Right atrium auricular region (tissue), 2 donors: ENCODE measurements at regions not wholly inside any gene's neighbourhood (a gene's known extent, or its start where the extent isn't known, plus 50 kb on each side); places are given as distances from the start of the nearest gene placed in this dataset.

Experiments
- DNase-seq: peaks from one replicate; pipeline ENCODE4 v3.0.0-alpha.2; 2019; ENCODE audit warnings: low spot score
- H3K27ac ChIP-seq, 2 donors: fragments of 200-600 bp; sonication (generic); 1 replicate in 1 of 2; 2 replicates in 1 of 2; pipeline ENCODE4 v1.5.1; 2016 to 2019
- H3K27me3 ChIP-seq, 2 donors: fragments of 200-600 bp; sonication (generic); one replicate each; pipeline versions ENCODE4 v1.5.1 to v1.6.0; 2017 to 2019
- H3K36me3 ChIP-seq: fragments of 200-600 bp; sonication (generic); one replicate; pipeline ENCODE4 v1.5.1; 2016
- H3K4me1 ChIP-seq, 2 donors: fragments of 200-600 bp; sonication (generic); one replicate each; pipeline versions ENCODE4 v1.5.1 to v1.6.0; 2017 to 2019
- H3K4me3 ChIP-seq, 2 donors: fragments of 200-600 bp; sonication (generic); 1 replicate in 1 of 2; 2 replicates in 1 of 2; pipeline ENCODE4 v1.5.1; 2017 to 2019; ENCODE audit warnings: mild to moderate bottlenecking in 1 of 2, moderate library complexity in 1 of 2
- H3K9me3 ChIP-seq, 2 donors: fragments of 200-600 bp; sonication (generic); one replicate each; pipeline ENCODE4 v1.5.1; 2019
- TF ChIP-seq, protein P1 (sequence below), 2 donors: fragments of 200-600 bp; sonication (generic); IDR thresholded peaks; one replicate each; pipeline ENCODE4 v1.5.1; 2019; ENCODE audit warnings: antibody characterized with exemption in 2 of 2

DNA sequence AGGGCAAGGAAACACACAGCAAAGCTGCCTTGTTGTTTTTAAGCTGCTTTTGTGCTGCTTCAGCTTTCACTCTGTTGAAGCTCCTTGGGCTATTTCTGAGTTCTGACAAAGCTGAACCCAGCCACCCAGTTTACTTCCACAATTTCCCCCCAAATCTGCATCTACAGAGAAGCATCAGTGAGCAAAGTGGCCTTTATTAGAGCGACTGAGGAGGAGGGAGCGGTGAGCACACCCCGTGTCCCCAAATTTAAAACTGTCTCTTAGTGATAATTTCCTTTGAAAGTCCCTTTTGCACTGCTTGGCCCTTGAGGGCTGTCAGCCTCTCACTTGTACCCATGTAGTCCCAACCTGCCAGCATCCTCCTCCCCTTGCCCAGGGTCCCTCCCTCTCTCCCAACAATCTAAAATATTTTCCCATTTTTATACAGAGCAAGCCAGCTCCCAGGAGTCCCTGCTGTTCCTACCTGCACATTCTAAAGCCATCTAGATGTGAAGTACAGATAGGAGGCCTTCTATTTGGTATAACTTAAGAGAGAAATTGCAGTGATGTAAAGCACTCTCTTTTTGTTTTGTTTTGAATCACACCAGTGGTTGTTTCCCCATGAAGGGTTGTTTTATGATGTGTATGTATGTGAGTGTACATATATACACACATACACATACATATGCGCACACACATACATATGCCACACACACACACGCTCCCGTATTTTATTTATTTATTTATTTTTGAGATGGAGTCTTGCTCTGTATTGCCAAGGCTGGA, 313.5 kb downstream of the TLE4 start:
- TF ChIP-seq, protein P1, sequence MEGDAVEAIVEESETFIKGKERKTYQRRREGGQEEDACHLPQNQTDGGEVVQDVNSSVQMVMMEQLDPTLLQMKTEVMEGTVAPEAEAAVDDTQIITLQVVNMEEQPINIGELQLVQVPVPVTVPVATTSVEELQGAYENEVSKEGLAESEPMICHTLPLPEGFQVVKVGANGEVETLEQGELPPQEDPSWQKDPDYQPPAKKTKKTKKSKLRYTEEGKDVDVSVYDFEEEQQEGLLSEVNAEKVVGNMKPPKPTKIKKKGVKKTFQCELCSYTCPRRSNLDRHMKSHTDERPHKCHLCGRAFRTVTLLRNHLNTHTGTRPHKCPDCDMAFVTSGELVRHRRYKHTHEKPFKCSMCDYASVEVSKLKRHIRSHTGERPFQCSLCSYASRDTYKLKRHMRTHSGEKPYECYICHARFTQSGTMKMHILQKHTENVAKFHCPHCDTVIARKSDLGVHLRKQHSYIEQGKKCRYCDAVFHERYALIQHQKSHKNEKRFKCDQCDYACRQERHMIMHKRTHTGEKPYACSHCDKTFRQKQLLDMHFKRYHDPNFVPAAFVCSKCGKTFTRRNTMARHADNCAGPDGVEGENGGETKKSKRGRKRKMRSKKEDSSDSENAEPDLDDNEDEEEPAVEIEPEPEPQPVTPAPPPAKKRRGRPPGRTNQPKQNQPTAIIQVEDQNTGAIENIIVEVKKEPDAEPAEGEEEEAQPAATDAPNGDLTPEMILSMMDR (IDR thresholded peaks at IDR 0.05): no peak
- no peaks in the 10 kb centered on the region for H3K9me3 ChIP-seq
- H3K36me3 ChIP-seq: no peaks in the 10 kb centered on the region
- no peaks in the 10 kb centered on the region for H3K27me3 ChIP-seq
- no peak overlapping the region for H3K4me3 ChIP-seq
- H3K27ac ChIP-seq: no peak overlapping the region
- no peak for DNase-seq
- H3K4me1 ChIP-seq: no peaks in the 10 kb centered on the region

DNA sequence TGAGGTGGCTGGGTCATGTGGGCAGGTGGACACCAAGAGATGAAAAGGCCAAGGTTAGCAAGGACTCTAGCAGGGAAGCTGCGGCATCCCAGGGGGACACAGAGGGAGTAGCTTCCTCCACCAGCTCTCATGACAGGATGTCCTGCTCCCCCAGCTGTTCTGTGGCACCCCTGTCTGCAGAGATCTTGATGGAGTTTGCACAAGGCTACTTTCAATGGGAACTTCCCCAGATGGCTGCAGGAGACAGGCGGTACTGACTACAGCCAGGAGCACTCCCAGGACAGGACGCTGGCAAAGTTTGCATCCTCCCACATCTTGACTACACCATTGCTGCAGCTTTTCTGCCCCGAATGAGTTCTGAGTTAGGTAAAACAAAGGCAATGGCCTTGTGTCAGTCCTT, 312.8 kb downstream of the TLE4 start:
- no peaks in the 10 kb centered on the region for H3K9me3 ChIP-seq
- H3K4me1 ChIP-seq: no peaks in the 10 kb centered on the region
- H3K27me3 ChIP-seq: no peaks in the 10 kb centered on the region
- no peaks in the 10 kb centered on the region for H3K36me3 ChIP-seq
- no peak overlapping the region for H3K27ac ChIP-seq
- TF ChIP-seq, protein P1 (IDR thresholded peaks at IDR 0.05): no peak
- H3K4me3 ChIP-seq: no peak overlapping the region
- DNase-seq: no peak

DNA sequence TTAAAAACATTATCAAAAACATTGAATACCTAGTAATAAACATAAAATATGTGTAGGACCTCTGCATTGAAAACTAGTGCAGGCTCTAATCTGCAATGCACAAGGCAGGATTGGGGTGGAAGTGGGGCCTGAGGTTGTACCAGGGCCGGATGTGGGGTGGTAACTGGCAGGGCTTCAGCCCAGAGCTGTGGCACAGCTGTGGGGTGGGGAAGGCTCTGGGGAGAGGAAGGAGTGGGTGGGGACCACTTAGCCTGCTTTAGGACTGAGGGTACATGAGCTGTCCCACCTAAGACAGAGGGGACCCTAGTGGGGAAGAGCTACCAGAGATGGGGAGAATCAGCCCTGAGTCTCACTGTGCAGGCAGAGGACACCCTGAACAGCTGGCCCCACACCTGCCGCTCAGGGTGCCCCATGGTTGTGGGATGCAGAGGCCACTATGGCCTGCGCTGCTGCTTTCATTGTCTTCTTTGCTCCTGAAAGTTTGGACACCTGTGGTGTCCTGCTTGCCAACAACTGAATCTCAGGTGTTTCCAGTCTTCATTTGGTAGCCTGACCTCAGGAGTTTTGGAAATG, 311.4 kb downstream of the TLE4 start:
- H3K27ac ChIP-seq: no peak overlapping the region
- DNase-seq: no peak
- H3K27me3 ChIP-seq: no peaks in the 10 kb centered on the region
- H3K4me3 ChIP-seq: no peak overlapping the region
- no peaks in the 10 kb centered on the region for H3K4me1 ChIP-seq
- TF ChIP-seq, protein P1 (IDR thresholded peaks at IDR 0.05): no peak
- H3K36me3 ChIP-seq: no peaks in the 10 kb centered on the region
- H3K9me3 ChIP-seq: no peaks in the 10 kb centered on the region

DNA sequence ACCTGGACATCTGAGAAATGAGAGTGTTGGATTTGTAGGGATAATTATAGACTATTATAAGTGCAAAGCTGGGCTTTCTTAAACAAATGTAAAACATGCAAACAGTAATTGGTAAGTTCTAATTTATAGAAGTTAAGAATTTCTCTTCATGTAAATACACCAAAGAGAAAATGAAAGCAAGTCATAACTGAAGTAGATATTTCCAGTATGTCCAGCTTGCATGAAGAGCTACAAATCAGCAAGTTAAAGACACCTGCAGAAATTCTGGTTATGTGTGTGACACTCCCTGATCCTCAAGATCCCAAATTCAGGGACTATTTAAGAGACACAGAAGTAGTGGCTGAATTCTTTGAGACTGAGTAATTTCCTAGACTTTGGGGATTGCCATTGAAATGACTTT, 308.9 kb downstream of the TLE4 start:
- TF ChIP-seq, protein P1 (IDR thresholded peaks at IDR 0.05): no peak
- H3K9me3 ChIP-seq: no peaks in the 10 kb centered on the region
- no peak for DNase-seq

GRCh38 chr9:79877943-79878602, 306.3 kb downstream of the TLE4 start:
- Histone ChIP-seq H3K27ac (no peak overlapping the region), H3K9me3 (no peaks in the 10 kb centered on the region), H3K27me3 (no peaks in the 10 kb centered on the region), H3K36me3 (no peaks in the 10 kb centered on the region), H3K4me3 (no peak overlapping the region), H3K4me1 (no peaks in the 10 kb centered on the region)
- TF ChIP-seq, protein P1 (IDR thresholded peaks at IDR 0.05): no peak
- no peak for DNase-seq

More for the DNA sequence above, 308.9 kb downstream of the TLE4 start:
- Histone ChIP-seq H3K27me3 (no peaks in the 10 kb centered on the region), H3K27ac (no peak overlapping the region), H3K4me1 (no peaks in the 10 kb centered on the region), H3K36me3 (no peaks in the 10 kb centered on the region), H3K4me3 (no peak overlapping the region)
